ENCODE measurements at regions not wholly inside any gene's neighbourhood (a gene's known extent, or its start where the extent isn't known, plus 50 kb on each side); places are given as distances from the start of the nearest gene placed in this dataset.

GRCh38 chr2:223524066-223524465 is 78.1 kb downstream of the SCG2 start:
- no peak for TF ChIP-seq CTCF (conservative IDR thresholded peaks at IDR 0.05; ENCODE audit: low read depth, low read length)
- no peak for TF ChIP-seq POLR2A (IDR thresholded peaks at IDR 0.05; ENCODE audit: low read depth, low read length)

Measured in IMR-90 (cell line).